ENCODE measurements at regions not wholly inside any gene's neighbourhood (a gene's known extent, or its start where the extent isn't known, plus 50 kb on each side); places are given as distances from the start of the nearest gene placed in this dataset.

DNA sequence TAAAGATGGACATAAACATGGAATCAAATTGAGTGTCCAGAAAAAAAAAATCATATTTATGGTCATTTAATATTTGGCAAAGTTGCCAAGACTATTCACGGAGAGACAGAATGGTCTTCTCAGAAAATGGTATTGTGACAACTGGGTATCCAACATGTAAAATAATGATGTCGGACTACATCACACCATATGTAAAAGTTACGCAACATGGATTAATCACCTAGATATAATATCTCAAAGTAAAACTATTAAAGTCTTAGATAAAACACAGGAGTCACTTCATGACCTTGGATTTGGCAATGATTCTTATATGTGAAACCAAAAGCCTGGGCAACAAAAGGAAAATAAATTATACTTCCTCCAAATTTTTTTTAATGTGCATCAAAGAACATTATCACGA, 1591.7 kb upstream of the DDX18 start:
- H3K4me1 ChIP-seq (ENCODE audit: insufficient read depth, low read length) = no peaks in the 10 kb centered on the region
- Mint-ChIP-seq H3K27ac (no peak overlapping the region), H3K4me1 (ENCODE audit: low read depth) (no peaks in the 10 kb centered on the region), H3K27me3 (no peaks in the 10 kb centered on the region), H3K4me3 (no peak overlapping the region), H3K9me3 (peaks cover 14% of the 10 kb centered on the region), H3K36me3 (ENCODE audit: low read depth) (no peaks in the 10 kb centered on the region)
- intact Hi-C loops (cut with DNase I, micrococcal nuclease) = no loop called here
- ChIA-PET CTCF (no interaction called here), POLR2A (no interaction called here)
- no peak overlapping the region for H3K4me3 ChIP-seq (ENCODE audit: low read length)
- H3K27ac ChIP-seq (ENCODE audit: low read depth in 1 of 2, low read length in 2 of 2) = no peak overlapping the region
- H3K27me3 ChIP-seq (ENCODE audit: control insufficient read depth in 1 of 2, insufficient read depth in 2 of 2, low read length in 2 of 2) = no peaks in the 10 kb centered on the region
- H3K9me3 ChIP-seq (ENCODE audit: control insufficient read depth in 1 of 2, insufficient read depth in 1 of 2, low read length in 2 of 2) = peaks cover 0 to 22% of the 10 kb centered on the region in 2 experiments
- ATAC-seq (ENCODE audit: poor library complexity) = no peak
- no peak for DNase-seq
- TF ChIP-seq, protein P1, sequence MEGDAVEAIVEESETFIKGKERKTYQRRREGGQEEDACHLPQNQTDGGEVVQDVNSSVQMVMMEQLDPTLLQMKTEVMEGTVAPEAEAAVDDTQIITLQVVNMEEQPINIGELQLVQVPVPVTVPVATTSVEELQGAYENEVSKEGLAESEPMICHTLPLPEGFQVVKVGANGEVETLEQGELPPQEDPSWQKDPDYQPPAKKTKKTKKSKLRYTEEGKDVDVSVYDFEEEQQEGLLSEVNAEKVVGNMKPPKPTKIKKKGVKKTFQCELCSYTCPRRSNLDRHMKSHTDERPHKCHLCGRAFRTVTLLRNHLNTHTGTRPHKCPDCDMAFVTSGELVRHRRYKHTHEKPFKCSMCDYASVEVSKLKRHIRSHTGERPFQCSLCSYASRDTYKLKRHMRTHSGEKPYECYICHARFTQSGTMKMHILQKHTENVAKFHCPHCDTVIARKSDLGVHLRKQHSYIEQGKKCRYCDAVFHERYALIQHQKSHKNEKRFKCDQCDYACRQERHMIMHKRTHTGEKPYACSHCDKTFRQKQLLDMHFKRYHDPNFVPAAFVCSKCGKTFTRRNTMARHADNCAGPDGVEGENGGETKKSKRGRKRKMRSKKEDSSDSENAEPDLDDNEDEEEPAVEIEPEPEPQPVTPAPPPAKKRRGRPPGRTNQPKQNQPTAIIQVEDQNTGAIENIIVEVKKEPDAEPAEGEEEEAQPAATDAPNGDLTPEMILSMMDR (IDR thresholded peaks at IDR 0.05) = no peak
- H3K36me3 ChIP-seq (ENCODE audit: insufficient read depth, low read length) = no peaks in the 10 kb centered on the region

DNA sequence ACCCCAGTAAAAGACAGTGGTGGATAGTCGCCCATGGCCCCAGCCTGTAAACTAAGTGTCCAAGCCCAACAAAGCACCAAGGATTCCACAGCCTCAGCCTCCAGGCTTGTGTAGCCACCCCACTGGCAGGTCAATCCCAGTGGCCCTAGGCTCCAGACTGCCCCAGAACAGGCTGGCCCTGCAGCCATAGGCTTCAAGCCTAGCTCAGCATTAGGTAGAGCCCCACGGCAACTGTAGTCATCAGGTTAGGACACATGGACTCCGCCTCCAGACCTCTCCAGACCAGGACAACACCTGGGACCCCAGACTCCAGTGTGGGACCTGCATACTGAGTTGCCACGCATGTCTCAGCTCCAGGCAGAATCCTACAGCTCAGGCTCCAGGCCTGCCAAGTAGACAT, 1590.6 kb upstream of the DDX18 start:
- Mint-ChIP-seq H3K27ac (no peak overlapping the region), H3K27me3 (no peaks in the 10 kb centered on the region), H3K36me3 (ENCODE audit: low read depth) (no peaks in the 10 kb centered on the region), H3K4me3 (no peak overlapping the region), H3K4me1 (ENCODE audit: low read depth) (no peaks in the 10 kb centered on the region), H3K9me3 (peaks cover 17% of the 10 kb centered on the region)
- POLR2A ChIA-PET = no interaction called here
- Histone ChIP-seq H3K36me3 (ENCODE audit: insufficient read depth, low read length) (no peaks in the 10 kb centered on the region), H3K9me3 (ENCODE audit: control insufficient read depth in 1 of 2, insufficient read depth in 1 of 2, low read length in 2 of 2) (peaks cover 5 to 22% of the 10 kb centered on the region in 2 experiments), H3K27me3 (ENCODE audit: control insufficient read depth in 1 of 2, insufficient read depth in 2 of 2, low read length in 2 of 2) (no peaks in the 10 kb centered on the region), H3K27ac (ENCODE audit: low read depth in 1 of 2, low read length in 2 of 2) (no peak overlapping the region), H3K4me3 (ENCODE audit: low read length) (no peak overlapping the region), H3K4me1 (ENCODE audit: insufficient read depth, low read length) (no peaks in the 10 kb centered on the region)
- ATAC-seq (ENCODE audit: poor library complexity) (no peak), DNase-seq (peak in 1 of 14 experiments; percentile 3)
- CTCF ChIA-PET = no interaction called here
- intact Hi-C loops (cut with DNase I, micrococcal nuclease) = no loop called here
- TF ChIP-seq, protein P1 (IDR thresholded peaks at IDR 0.05) = no peak

DNA sequence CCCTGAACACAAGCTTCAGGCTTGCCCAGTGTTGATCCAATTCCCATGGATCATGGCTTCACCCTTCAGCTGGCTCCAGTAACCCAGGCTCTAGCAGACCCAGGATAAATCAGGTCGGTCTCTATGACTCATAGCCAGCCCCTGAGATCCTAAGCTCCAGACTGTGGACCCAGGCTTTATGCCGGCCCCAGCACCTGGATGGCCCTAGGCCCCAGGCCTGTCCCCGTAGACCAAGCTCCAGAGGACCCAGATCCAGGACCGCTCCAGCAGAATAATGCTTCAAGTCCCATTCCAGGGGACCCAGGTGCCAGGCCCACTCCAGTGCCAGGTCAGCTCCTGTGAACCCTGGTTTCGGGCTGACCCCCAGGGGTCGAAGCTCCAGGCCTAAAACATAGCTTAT, 1589.9 kb upstream of the DDX18 start:
- no peak for ATAC-seq (ENCODE audit: poor library complexity)

More for the DNA sequence above, 1589.9 kb upstream of the DDX18 start:
- TF ChIP-seq, protein P1 (IDR thresholded peaks at IDR 0.05) = no peak
- ChIA-PET POLR2A (no interaction called here), CTCF (no interaction called here)
- Mint-ChIP-seq H3K36me3 (ENCODE audit: low read depth) (no peaks in the 10 kb centered on the region), H3K4me1 (ENCODE audit: low read depth) (no peaks in the 10 kb centered on the region), H3K27me3 (no peaks in the 10 kb centered on the region), H3K9me3 (peaks cover 17% of the 10 kb centered on the region), H3K27ac (no peak overlapping the region), H3K4me3 (no peak overlapping the region)
- H3K9me3 ChIP-seq (ENCODE audit: control insufficient read depth in 1 of 2, insufficient read depth in 1 of 2, low read length in 2 of 2) = peaks cover 5 to 22% of the 10 kb centered on the region in 2 experiments
- DNase-seq = no peak
- H3K27ac ChIP-seq (ENCODE audit: low read depth in 1 of 2, low read length in 2 of 2) = no peak overlapping the region
- H3K36me3 ChIP-seq (ENCODE audit: insufficient read depth, low read length) = no peaks in the 10 kb centered on the region
- no peak overlapping the region for H3K4me3 ChIP-seq (ENCODE audit: low read length)
- H3K27me3 ChIP-seq (ENCODE audit: control insufficient read depth in 1 of 2, insufficient read depth in 2 of 2, low read length in 2 of 2) = no peaks in the 10 kb centered on the region
- H3K4me1 ChIP-seq (ENCODE audit: insufficient read depth, low read length) = no peaks in the 10 kb centered on the region
- intact Hi-C loops (cut with DNase I, micrococcal nuclease) = no loop called here
